ENCODE measurements at regions not wholly inside any gene's neighbourhood (a gene's known extent, or its start where the extent isn't known, plus 50 kb on each side); places are given as distances from the start of the nearest gene placed in this dataset.

GRCh38 chr13:47351798-47352197, 454.9 kb upstream of the HTR2A start:
- Histone ChIP-seq H3K27ac (no peak overlapping the region), H3K4me2 (no peak overlapping the region), H3K4me1 (ENCODE audit: insufficient read depth) (no peaks in the 10 kb centered on the region), H4K20me1 (ENCODE audit: insufficient read depth, poor library complexity, severe bottlenecking) (no peaks in the 10 kb centered on the region), H2AFZ (no peak overlapping the region), H3K4me3 (no peak overlapping the region), H3K79me2 (no peaks in the 10 kb centered on the region), H3K27me3 (no peaks in the 10 kb centered on the region), H3K9me3 (ENCODE audit: low read depth) (no peaks in the 10 kb centered on the region), H3K36me3 (replicated peaks; ENCODE audit: insufficient read depth, low read depth) (no peaks in the 10 kb centered on the region), H3K9me2 (replicated peaks; ENCODE audit: insufficient read depth) (no peaks in the 10 kb centered on the region)
- no peak for DNase-seq (ENCODE audit: low spot score)
- TF ChIP-seq CTCF (IDR thresholded peaks at IDR 0.05; ENCODE audit: poor library complexity): no peak
- TF ChIP-seq EZH2phosphoT487 (IDR thresholded peaks at IDR 0.05; ENCODE audit: low read depth, severe bottlenecking, unreplicated experiment): no peak
- no peak for TF ChIP-seq EZH2 (IDR thresholded peaks at IDR 0.05; ENCODE audit: borderline replicate concordance)
- WGBS (ENCODE audit: low lambda C conversion rate, missing lambda C conversion rate): 95% methylated on average over 3 of the region's 3 CpGs

GRCh38 chr13:47350334-47351124, 453.7 kb upstream of the HTR2A start:
- Histone ChIP-seq H3K36me3 (replicated peaks; ENCODE audit: insufficient read depth, low read depth) (no peaks in the 10 kb centered on the region), H3K4me1 (ENCODE audit: insufficient read depth) (no peaks in the 10 kb centered on the region), H3K27ac (no peak overlapping the region), H3K4me3 (no peak overlapping the region), H3K9me3 (ENCODE audit: low read depth) (no peaks in the 10 kb centered on the region), H3K4me2 (no peak overlapping the region), H4K20me1 (ENCODE audit: insufficient read depth, poor library complexity, severe bottlenecking) (no peaks in the 10 kb centered on the region), H3K9me2 (replicated peaks; ENCODE audit: insufficient read depth) (no peaks in the 10 kb centered on the region), H3K79me2 (no peaks in the 10 kb centered on the region), H2AFZ (no peak overlapping the region), H3K27me3 (no peaks in the 10 kb centered on the region)
- TF ChIP-seq CTCF (IDR thresholded peaks at IDR 0.05; ENCODE audit: poor library complexity): no peak
- no peak for TF ChIP-seq EZH2 (IDR thresholded peaks at IDR 0.05; ENCODE audit: borderline replicate concordance)
- no peak for TF ChIP-seq EZH2phosphoT487 (IDR thresholded peaks at IDR 0.05; ENCODE audit: low read depth, severe bottlenecking, unreplicated experiment)
- no peak for DNase-seq (ENCODE audit: low spot score)
- WGBS (ENCODE audit: low lambda C conversion rate, missing lambda C conversion rate): 93% methylated on average over 2 of the region's 2 CpGs

DNA sequence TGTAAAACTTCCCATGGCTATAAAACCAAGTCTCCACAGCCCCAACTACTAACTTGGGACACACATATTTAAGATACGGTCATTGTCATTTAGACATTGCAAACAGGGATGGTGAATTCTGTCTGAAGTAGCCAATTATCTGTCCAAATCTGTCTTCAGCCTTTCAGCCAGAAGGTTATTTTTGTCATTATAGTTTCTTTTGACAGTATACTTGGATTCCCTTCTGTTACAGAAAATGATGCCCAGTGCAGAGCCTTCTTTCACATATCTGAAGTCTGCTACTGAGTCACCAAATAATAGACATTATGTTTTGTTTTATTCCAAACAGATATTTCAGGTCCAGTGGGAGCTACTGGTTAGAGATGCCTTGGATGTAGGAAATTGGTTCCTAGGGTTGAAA, 452.4 kb upstream of the HTR2A start:
- H4K20me1 ChIP-seq (ENCODE audit: insufficient read depth, poor library complexity, severe bottlenecking): no peaks in the 10 kb centered on the region
- TF ChIP-seq EZH2phosphoT487 (IDR thresholded peaks at IDR 0.05; ENCODE audit: low read depth, severe bottlenecking, unreplicated experiment): no peak
- TF ChIP-seq EZH2 (IDR thresholded peaks at IDR 0.05; ENCODE audit: borderline replicate concordance): no peak
- no peak for TF ChIP-seq CTCF (IDR thresholded peaks at IDR 0.05; ENCODE audit: poor library complexity)
- no peaks in the 10 kb centered on the region for H3K9me2 ChIP-seq (replicated peaks; ENCODE audit: insufficient read depth)
- no peak overlapping the region for H3K4me2 ChIP-seq
- no peaks in the 10 kb centered on the region for H3K36me3 ChIP-seq (replicated peaks; ENCODE audit: insufficient read depth, low read depth)
- H3K27me3 ChIP-seq: no peaks in the 10 kb centered on the region
- no peak overlapping the region for H3K27ac ChIP-seq
- H3K9me3 ChIP-seq (ENCODE audit: low read depth): no peaks in the 10 kb centered on the region
- no peak overlapping the region for H2AFZ ChIP-seq
- no peaks in the 10 kb centered on the region for H3K79me2 ChIP-seq
- no peak for DNase-seq (ENCODE audit: low spot score)
- H3K4me3 ChIP-seq: no peak overlapping the region
- H3K4me1 ChIP-seq (ENCODE audit: insufficient read depth): no peaks in the 10 kb centered on the region
- WGBS (ENCODE audit: low lambda C conversion rate, missing lambda C conversion rate): 90% methylated on average over 1 of the region's 1 CpG

Data from hepatocyte (in vitro differentiated cells).